GM19468 (cell line): ENCODE measurements at regions not wholly inside any gene's neighbourhood (a gene's known extent, or its start where the extent isn't known, plus 50 kb on each side); places are given as distances from the start of the nearest gene placed in this dataset.
"Not testable (repeated sequence)": the region's sequence is repeated elsewhere in the genome, so short reads cannot be mapped to it uniquely, and the experiment has no call there.

Source experiments
- ATAC-seq: cut with Tn5 transposase; IDR thresholded peaks from one replicate; pipeline ENCODE4 v1.9.1; 2021; ENCODE audit warnings: mild to moderate bottlenecking, moderate library complexity, moderate number of reproducible peaks; ENCODE audit not compliant: unreplicated experiment; ENCODE audit errors: extremely low read depth

DNA sequence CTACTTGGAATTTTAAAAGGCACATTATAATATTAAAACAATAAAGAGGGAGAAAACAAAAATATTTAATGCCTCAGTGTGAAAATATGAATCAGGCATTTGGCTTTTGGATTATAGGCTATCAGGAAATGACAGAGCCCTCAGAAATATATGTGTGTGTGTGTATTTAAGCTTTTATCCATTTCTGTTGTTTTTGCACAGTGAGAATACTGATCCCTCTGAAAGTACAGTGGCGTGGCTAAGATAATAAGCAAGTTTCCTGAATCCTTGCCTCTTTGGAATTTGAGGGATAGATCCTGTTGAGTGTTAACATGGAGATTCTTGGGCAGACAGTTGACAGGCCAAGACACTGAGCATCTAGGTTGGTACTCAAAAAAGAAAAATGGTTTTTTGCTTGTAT, 234.8 kb upstream of the ZBTB20 start:
- ATAC-seq = no peak

DNA sequence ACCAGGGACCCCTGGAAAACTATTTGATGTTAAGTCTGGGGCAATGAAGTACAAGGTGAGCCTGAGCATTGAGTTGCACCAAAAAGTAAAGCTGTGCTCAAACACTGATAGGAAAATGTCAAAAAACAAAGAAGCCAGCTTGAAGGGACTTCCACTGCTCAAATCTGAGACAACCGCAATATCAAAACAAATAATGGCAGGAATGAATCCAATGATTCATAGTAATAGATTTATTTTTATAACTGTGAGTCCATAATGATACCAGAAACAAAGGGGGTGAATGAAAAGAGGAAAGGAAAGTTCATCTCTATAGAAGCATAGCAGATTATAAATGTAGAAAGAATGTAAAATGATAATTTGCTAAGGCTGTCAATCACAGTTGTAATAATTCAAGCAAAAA, 237.3 kb upstream of the ZBTB20 start:
- ATAC-seq = no peak

DNA sequence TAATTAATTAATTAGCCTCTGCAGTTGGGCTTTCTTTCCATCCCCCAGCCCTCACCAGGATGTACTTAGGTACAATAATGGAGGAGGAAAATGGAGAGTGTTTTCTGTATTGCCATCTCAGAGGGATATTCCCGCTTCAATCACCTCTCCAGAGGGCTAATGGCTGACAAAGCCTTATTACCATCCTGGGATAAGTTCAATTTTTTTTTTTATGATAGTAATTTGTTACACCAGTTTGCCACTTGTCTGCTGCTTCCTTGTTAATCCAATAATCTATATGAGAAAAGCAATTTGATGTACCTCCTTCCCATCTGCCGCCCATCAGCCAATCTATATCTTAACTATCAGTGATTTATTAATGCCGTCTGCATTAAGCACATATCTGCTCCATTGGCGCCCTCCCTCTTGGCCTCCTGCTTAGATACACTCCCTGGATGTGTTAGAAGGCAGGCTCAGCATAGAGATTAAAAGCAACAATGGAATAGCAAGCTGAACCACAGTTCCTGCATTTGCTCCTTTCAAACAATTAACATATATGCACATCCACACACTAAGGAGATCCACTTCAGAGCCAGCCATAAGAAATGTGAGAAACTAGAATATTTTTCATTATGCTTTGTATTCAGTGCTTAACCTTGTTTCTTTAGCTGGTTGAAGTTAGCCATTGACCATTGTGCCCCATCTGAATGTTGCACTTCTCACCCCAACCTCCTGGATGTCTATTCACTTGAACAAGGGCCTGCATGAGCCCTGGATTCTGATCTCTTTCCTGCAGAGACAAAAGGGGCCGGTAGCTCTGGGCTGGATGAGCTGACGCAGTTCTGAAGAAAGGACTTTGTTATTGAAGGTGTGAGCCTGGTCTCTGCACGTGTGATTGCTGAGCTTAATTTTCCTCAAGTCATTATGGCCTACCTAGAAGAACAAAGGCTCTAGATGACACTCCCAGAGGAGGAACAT, 237.3 kb upstream of the GAP43 start:
- ATAC-seq = no peak

DNA sequence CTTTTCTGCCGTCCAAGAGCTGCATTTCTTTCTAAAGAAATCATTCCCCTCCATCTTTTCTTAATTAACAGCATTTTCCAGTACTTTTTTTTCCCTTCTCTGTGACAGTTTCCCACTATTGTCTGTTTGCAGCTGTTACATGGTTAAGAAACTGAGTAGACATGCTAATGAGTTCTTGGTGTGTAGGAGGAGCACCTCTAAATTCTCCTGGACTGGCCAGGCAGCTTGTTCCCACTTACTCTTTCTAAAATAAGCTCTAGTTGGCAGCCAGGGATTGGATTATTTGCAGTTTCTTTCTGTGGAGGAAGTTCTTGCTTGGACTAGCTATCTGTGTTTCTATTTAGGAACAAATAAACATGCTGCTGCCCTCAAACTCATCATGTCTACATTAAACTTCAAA, 235.1 kb upstream of the GAP43 start:
- no peak for ATAC-seq

DNA sequence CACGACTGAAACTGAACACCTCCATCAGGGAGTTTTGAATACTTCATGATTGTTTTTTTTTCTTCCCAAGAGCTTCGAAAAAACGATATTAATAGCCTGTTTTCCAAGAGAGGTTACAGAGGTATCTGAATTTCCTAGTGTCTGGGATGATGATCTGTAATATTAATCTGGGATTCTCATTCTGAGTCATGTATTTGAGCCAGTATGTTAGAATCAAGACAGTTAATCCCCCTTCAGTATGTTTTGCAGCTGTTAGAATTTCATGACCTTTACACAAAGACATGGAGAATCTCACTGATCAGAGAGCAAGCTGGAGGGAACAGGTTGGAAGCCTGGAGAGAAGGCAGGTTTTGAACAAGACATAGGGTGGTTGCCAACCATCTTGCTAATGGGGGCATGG, 234.5 kb upstream of the GAP43 start:
- no peak for ATAC-seq

DNA sequence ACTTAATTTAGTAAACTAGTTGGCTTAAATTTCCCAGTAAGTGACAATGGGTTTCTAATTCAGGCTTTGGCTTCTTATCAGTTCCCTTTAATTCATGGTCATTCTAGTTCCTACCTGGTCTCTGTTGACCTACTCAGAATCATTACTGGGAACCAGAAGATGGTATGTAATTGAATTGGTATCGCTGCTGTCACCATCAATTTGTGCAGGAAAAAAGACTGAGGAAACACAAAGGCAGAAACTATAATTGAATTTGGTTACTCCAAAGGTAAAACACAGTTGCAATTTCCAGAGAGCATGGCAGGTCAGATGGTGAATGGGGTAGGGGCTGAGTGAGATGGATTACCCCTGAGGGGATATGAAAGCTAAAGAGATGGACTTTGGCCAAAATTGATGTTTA, 226.5 kb upstream of the GAP43 start:
- no peak for ATAC-seq

- ATAC-seq = no peak
Measured at GRCh38 chr3:115397433-115397832, 225.9 kb upstream of the GAP43 start.

DNA sequence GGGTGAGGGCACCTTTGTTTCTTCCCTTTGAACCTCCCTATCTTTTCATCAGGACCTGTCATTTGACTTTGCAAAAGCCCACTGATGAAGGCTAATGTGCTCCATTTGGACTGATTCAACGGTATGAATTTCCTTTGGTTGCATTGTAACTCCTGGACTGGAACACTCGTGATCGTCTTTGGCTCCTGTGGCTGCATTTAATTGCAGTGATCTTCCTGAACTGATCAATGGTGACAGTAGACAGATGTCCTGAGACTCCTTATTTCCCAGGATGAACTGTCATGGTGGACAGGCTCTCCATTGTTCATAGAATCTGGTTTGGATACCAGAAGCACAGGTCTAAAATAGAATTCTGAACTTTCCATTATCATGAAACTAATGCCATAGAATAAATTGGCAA, 224.8 kb upstream of the GAP43 start:
- ATAC-seq = no peak

- ATAC-seq = no peak
Measured at GRCh38 chr3:115399750-115400149, 223.6 kb upstream of the GAP43 start.

GRCh38 chr3:115401298-115401697, 222.0 kb upstream of the GAP43 start:
- no peak for ATAC-seq

GRCh38 chr3:115401851-115402501, 221.3 kb upstream of the GAP43 start:
- no peak for ATAC-seq

GRCh38 chr3:115402651-115403050, 220.7 kb upstream of the GAP43 start:
- no peak for ATAC-seq

- no peak for ATAC-seq
Measured at GRCh38 chr3:115403786-115404185, 219.5 kb upstream of the GAP43 start.

GRCh38 chr3:115409596-115409995, 213.7 kb upstream of the GAP43 start:
- ATAC-seq = no peak

DNA sequence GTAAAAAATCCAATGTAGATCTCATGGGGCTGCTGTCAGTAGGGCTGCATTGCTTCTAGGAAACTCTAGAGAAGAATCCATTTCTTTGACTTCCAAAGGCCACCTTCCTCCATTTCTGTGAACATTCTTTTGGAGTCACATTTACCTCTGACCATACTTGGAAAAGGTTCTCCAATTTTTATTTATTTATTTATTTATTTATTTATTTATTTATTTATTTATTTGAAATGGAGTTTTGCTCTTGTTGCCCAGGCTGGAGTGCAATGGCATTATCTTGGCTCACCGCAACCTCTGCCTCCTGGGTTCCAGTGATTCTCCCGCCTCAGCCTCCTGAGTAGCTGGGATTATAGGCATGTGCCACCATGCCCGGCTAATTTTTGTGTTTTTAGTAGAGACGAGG, 208.7 kb upstream of the GAP43 start:
- not testable (repeated sequence) for ATAC-seq

- no peak for ATAC-seq
Measured at GRCh38 chr3:115415246-115415996, 207.9 kb upstream of the GAP43 start.

DNA sequence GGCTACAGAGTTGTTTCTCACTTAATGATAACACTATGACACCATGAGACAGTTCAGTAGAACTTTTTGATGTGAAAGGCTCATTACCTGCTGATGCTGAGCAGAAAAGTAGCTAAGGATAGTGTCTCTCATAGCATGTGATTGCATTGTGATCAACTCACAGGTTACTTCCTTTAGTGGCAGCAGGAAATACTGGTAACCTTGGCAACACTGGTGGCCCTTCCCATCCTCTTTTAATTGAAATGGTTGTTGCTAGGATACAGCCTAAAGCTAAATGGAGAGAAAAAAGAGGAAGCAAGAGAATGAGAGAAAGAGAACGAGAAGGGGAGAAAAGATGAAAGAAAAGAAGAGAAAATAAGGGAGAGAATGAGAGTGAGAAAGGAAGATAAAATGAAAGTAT, 204.7 kb upstream of the GAP43 start:
- no peak for ATAC-seq

GRCh38 chr3:115420086-115420485, 203.2 kb upstream of the GAP43 start:
- ATAC-seq = no peak

DNA sequence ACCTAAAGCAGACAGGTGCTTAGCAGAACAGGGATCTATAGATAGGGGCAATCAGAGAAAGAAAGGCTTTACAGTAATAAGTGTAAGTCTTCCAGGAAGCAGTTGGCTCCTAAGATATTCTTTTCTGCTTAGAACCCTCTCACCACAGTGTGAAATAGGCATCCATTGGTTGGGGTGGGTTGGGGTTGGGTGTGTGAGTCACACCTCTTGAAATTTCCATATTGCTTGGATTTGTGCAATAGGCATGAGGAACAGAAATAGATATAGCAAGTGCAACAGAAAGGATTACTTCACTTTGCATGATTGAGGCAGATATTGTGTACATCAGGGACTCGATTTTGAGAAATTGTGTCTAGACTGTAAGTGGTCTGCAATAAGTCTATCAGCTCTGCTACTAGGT, 200.1 kb upstream of the GAP43 start:
- ATAC-seq = no peak

- ATAC-seq = no peak
Measured at GRCh38 chr3:115428841-115429240, 194.5 kb upstream of the GAP43 start.

DNA sequence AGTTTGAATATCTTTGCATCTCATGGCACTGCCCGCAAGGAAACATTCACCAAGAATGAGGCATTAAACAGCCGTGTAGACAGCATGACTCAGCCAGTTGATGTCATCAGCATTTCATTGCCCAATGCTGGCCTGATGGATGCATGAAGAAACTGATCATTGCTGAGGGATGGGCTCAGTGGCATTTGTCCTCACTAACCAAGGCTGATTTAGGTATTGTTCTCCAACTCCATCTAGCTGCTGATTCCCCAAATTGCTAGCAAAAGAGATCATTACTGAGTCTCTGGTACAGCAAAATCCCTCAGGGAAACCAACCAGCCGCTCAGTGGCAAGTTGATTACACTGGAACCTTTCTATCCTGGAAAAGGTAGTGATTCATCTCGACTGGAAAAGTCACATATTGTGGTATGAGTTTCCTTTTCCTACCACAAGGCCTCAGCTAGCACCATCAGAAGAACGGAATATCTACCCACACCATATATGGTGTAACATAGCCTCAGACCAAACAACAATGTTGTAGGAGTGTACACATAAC, 186.5 kb upstream of the GAP43 start:
- ATAC-seq = no peak
